Thyroid gland (tissue), 4 donors: ENCODE measurements at regions not wholly inside any gene's neighbourhood (a gene's known extent, or its start where the extent isn't known, plus 50 kb on each side); places are given as distances from the start of the nearest gene placed in this dataset.

Source experiments
- CTCF ChIP-seq, 6 experiments: fragments of 200-600 bp in 3 of 6; fragments of 450-650 bp in 3 of 6; sonication (generic) in 3 of 6; IDR thresholded peaks; one replicate each; pipeline ENCODE4 v1.5.1; 2016 to 2019; ENCODE audit warnings: antibody characterized with exemption in 6 of 6, mild to moderate bottlenecking in 2 of 6, inconsistent platforms in 1 of 6, moderate library complexity in 1 of 6
- POLR2A ChIP-seq, 2 donors: fragments of 450-650 bp; IDR thresholded peaks; one replicate each; pipeline ENCODE4 v1.6.1; 2017; ENCODE audit warnings: antibody characterized with exemption in 2 of 2, mild to moderate bottlenecking in 2 of 2, moderate library complexity in 1 of 2

DNA sequence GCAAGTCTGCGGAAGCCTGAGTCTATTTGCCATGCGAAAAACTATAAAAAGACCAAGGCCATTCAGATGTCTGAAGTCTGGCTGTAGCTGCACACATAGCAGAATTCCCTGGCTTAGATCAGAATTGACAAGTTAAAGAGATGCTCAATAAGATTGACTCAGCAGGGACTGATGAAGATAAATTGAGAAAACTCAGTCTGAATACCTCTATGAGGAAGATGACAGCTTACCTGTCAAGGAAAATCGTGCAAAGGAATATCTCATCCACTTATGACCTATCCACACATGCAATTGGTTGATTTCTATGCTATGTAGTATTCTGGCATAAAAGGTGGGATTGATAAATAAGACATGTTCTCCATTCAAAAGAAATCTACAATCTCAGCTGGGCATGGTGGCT is 288.6 kb downstream of the BAMBI start:
- TF ChIP-seq CTCF (IDR thresholded peaks at IDR 0.05), result no peak
- no peak for TF ChIP-seq POLR2A (IDR thresholded peaks at IDR 0.05)
